MM.1S (cell line): ENCODE measurements at regions not wholly inside any gene's neighbourhood (a gene's known extent, or its start where the extent isn't known, plus 50 kb on each side); places are given as distances from the start of the nearest gene placed in this dataset.

ENCODE experiments used
- DNase-seq: peaks from one replicate; pipeline ENCODE4 v3.0.0-alpha.2; 2015
- H2AFZ ChIP-seq: fragments of 300-600 bp; sonication (generic); 2 replicates; pipeline ENCODE4 v1.6.0; 2016; ENCODE audit warnings: antibody characterized with exemption, low read length
- H3F3A ChIP-seq: fragments of 300-600 bp; sonication (generic); 2 replicates; pipeline ENCODE4 v1.6.1; 2016; ENCODE audit warnings: mild to moderate bottlenecking, antibody characterized with exemption, low read length, moderate library complexity, mixed read lengths; ENCODE audit not compliant: insufficient read depth
- H3K27ac ChIP-seq: fragments of 300-600 bp; sonication (generic); 2 replicates; pipeline ENCODE4 v1.5.1; 2016; ENCODE audit warnings: mild to moderate bottlenecking, low read length
- H3K27me3 ChIP-seq: fragments of 300-600 bp; sonication (generic); replicated peaks from 2 replicates; pipeline ENCODE4 v1.6.0; 2016; ENCODE audit warnings: low read length; ENCODE audit not compliant: insufficient read depth
- H3K36me3 ChIP-seq: fragments of 300-600 bp; sonication (generic); replicated peaks from 2 replicates; pipeline ENCODE4 v1.6.1; 2016; ENCODE audit warnings: mild to moderate bottlenecking, low read length, mixed read lengths; ENCODE audit not compliant: insufficient read depth
- H3K4me1 ChIP-seq: fragments of 300-600 bp; sonication (generic); 2 replicates; pipeline ENCODE4 v1.6.1; 2016; ENCODE audit warnings: low read length, mixed read lengths
- H3K4me2 ChIP-seq: fragments of 300-600 bp; sonication (generic); 2 replicates; pipeline ENCODE4 v1.6.0; 2016; ENCODE audit warnings: low read depth, low read length
- H3K4me3 ChIP-seq: fragments of 300-600 bp; sonication (generic); 2 replicates; pipeline ENCODE4 v1.5.1; 2016; ENCODE audit warnings: low read length, mixed read lengths
- H3K79me2 ChIP-seq: fragments of 300-600 bp; sonication (generic); 2 replicates; pipeline ENCODE4 v1.6.1; 2016; ENCODE audit warnings: mixed run types, low read length, mixed read lengths
- H3K9ac ChIP-seq: fragments of 300-600 bp; sonication (generic); 2 replicates; pipeline ENCODE4 v1.6.1; 2016; ENCODE audit warnings: low read length, mixed read lengths
- H3K9me2 ChIP-seq: fragments of 300-600 bp; sonication (generic); replicated peaks from 2 replicates; pipeline ENCODE4 v1.6.1; 2016; ENCODE audit warnings: mild to moderate bottlenecking, low read length, mixed read lengths; ENCODE audit not compliant: insufficient read depth
- H3K9me3 ChIP-seq: fragments of 300-600 bp; sonication (generic); replicated peaks from 2 replicates; pipeline ENCODE4 v1.6.1; 2016; ENCODE audit warnings: mild to moderate bottlenecking, low read length, mixed read lengths; ENCODE audit not compliant: insufficient read depth
- H4K20me1 ChIP-seq: fragments of 300-600 bp; sonication (generic); 2 replicates; pipeline ENCODE4 v1.6.1; 2016; ENCODE audit warnings: mild to moderate bottlenecking, low read length, moderate library complexity, mixed read lengths; ENCODE audit not compliant: insufficient read depth
- EZH2 ChIP-seq: fragments of 300-600 bp; sonication (generic); optimal IDR thresholded peaks from 2 replicates; pipeline ENCODE3; 2017; ENCODE audit warnings: low read depth, mild to moderate bottlenecking, antibody characterized with exemption, low read length, mixed read lengths
- EZH2phosphoT487 ChIP-seq: fragments of 300-600 bp; sonication (generic); IDR thresholded peaks from 2 replicates; pipeline ENCODE4 v1.6.1; 2018; ENCODE audit warnings: antibody characterized with exemption, low read length
- TF ChIP-seq, protein P1 (sequence below): fragments of 300-600 bp; sonication (generic); IDR thresholded peaks from 2 replicates; pipeline ENCODE4 v1.5.1; 2016; ENCODE audit warnings: antibody characterized with exemption, low read length, mixed read lengths

DNA sequence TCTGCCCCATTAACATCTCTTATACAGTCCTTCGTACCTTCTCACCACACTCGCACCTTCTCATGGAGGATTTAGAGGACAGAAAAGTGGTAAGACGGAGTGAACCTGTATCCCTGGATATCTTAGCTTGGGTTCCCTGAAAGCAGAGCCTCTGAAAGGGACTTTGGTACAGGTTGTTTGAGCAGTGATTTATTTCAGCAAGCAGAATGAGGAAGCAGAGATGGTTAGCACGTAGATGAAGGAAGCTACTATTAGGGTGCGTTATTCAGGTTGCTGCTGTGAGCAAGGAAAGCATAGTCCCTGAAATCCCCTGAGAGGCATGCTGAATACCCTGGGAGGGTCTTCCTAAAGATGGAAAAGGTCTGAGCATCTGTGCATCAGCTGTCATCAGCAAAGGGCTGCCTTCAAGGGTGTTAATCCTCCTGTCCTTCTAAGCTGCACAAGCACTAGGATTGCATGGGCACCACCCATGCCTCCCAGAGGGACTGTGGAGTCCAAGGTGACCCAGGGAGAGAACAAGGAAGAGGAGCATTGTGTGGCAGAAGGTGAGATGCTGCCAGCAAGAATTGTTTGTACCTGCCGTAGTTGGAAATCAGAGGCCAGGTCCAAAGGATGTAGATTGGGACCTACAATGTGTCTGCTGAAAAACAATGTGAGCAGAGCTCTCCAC is 273.7 kb downstream of the RASEF start:
- Histone ChIP-seq H3K79me2 (no peaks in the 10 kb centered on the region), H3K4me2 (no peak overlapping the region), H3K4me1 (no peaks in the 10 kb centered on the region), H3K9me3 (no peaks in the 10 kb centered on the region), H3K27ac (no peak overlapping the region), H3K36me3 (no peaks in the 10 kb centered on the region), H3K9me2 (no peaks in the 10 kb centered on the region), H2AFZ (no peak overlapping the region), H3K27me3 (no peaks in the 10 kb centered on the region), H4K20me1 (no peaks in the 10 kb centered on the region), H3K4me3 (no peak overlapping the region), H3F3A (no peaks in the 10 kb centered on the region), H3K9ac (no peak overlapping the region)
- TF ChIP-seq EZH2phosphoT487 (no peak), EZH2 (no peak)
- TF ChIP-seq, protein P1, sequence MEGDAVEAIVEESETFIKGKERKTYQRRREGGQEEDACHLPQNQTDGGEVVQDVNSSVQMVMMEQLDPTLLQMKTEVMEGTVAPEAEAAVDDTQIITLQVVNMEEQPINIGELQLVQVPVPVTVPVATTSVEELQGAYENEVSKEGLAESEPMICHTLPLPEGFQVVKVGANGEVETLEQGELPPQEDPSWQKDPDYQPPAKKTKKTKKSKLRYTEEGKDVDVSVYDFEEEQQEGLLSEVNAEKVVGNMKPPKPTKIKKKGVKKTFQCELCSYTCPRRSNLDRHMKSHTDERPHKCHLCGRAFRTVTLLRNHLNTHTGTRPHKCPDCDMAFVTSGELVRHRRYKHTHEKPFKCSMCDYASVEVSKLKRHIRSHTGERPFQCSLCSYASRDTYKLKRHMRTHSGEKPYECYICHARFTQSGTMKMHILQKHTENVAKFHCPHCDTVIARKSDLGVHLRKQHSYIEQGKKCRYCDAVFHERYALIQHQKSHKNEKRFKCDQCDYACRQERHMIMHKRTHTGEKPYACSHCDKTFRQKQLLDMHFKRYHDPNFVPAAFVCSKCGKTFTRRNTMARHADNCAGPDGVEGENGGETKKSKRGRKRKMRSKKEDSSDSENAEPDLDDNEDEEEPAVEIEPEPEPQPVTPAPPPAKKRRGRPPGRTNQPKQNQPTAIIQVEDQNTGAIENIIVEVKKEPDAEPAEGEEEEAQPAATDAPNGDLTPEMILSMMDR, result no peak
- DNase-seq, result no peak

DNA sequence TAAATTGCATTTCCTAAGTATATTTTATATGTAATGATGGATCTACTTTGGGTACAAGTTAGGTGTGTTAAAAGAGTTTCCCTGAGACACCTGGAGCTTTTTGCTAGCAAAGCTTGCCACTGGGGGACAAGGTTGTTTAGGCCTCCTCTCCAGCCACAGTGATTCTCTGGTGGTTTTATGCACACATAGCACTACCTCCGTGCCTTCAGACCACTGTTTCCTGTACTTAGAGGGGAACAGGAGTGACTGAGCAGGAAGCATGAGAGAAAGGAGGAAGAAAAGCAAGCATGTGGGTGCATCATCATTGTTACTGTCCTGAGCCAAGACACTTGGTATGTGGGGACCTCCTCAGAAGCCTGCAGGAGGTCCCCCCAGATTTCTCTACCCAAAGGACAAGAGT is 272.1 kb downstream of the RASEF start:
- Histone ChIP-seq H3K27me3 (no peaks in the 10 kb centered on the region), H4K20me1 (no peaks in the 10 kb centered on the region), H3K79me2 (no peaks in the 10 kb centered on the region), H3K9me3 (no peaks in the 10 kb centered on the region), H3K4me2 (no peak overlapping the region), H3F3A (no peaks in the 10 kb centered on the region), H3K4me3 (no peak overlapping the region), H3K36me3 (no peaks in the 10 kb centered on the region), H3K9me2 (no peaks in the 10 kb centered on the region), H2AFZ (no peak overlapping the region), H3K9ac (no peak overlapping the region), H3K27ac (no peak overlapping the region), H3K4me1 (no peaks in the 10 kb centered on the region)
- no peak for TF ChIP-seq EZH2phosphoT487
- no peak for TF ChIP-seq EZH2
- TF ChIP-seq, protein P1, result no peak
- peak; percentile 26 for DNase-seq

DNA sequence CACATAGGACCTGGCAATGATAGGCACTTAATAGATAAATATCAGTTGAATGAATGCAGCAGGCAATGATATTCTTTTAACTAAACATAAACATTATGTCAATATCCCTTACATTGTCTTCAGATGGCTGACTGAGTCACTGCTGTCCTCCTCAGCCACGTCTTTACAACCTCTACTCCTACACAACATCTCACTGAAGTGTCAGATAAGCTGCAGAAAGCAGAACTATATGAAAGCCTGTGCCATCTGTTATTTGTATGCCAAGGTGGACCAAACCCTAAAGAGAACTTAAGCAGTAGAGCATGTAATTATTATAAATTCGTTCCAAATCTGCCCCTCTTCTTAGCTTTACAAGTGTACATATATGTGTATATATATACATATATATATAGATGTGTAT is 271.2 kb downstream of the RASEF start:
- Histone ChIP-seq H3K4me1 (no peaks in the 10 kb centered on the region), H3K27ac (no peak overlapping the region), H3K36me3 (no peaks in the 10 kb centered on the region), H3K4me3 (no peak overlapping the region), H3K9me2 (no peaks in the 10 kb centered on the region), H3F3A (no peaks in the 10 kb centered on the region), H3K79me2 (no peaks in the 10 kb centered on the region), H3K9ac (no peak overlapping the region), H3K9me3 (no peaks in the 10 kb centered on the region), H3K27me3 (no peaks in the 10 kb centered on the region), H4K20me1 (no peaks in the 10 kb centered on the region), H2AFZ (no peak overlapping the region), H3K4me2 (no peak overlapping the region)
- TF ChIP-seq, protein P1, result no peak
- TF ChIP-seq EZH2 (no peak), EZH2phosphoT487 (no peak)
- DNase-seq, result no peak
